Ascending aorta (tissue), 2 donors: ENCODE measurements at regions not wholly inside any gene's neighbourhood (a gene's known extent, or its start where the extent isn't known, plus 50 kb on each side); places are given as distances from the start of the nearest gene placed in this dataset.

Experiments
- DNase-seq, 2 donors: peaks; one replicate each; pipeline ENCODE4 v3.0.0-alpha.2; 2019; ENCODE audit warnings: low spot score in 2 of 2
- H3K27ac ChIP-seq, 2 donors: fragments of 200-600 bp; sonication (generic); one replicate each; pipeline ENCODE4 v1.5.1; 2016 to 2017; ENCODE audit warnings: mild to moderate bottlenecking in 1 of 2
- H3K27me3 ChIP-seq: fragments of 200-600 bp; sonication (generic); one replicate; pipeline ENCODE4 v1.5.1; 2017
- H3K36me3 ChIP-seq, 2 donors: fragments of 200-600 bp; sonication (generic); one replicate each; pipeline ENCODE4 v1.5.1; 2016
- H3K4me1 ChIP-seq, 2 donors: fragments of 200-600 bp; sonication (generic); one replicate each; pipeline ENCODE4 v1.5.1; 2016 to 2017; ENCODE audit warnings: mild to moderate bottlenecking in 1 of 2
- H3K4me3 ChIP-seq, 2 donors: fragments of 200-600 bp; sonication (generic); one replicate each; pipeline ENCODE4 v1.5.1; 2016 to 2017; ENCODE audit warnings: mild to moderate bottlenecking in 1 of 2
- H3K9me3 ChIP-seq, 2 donors: fragments of 200-600 bp; sonication (generic); one replicate each; pipeline ENCODE4 v1.5.1; 2016
- CTCF ChIP-seq, 3 experiments: fragments of 200-600 bp in 2 of 3; fragments of 450-650 bp in 1 of 3; sonication (generic) in 2 of 3; IDR thresholded peaks; one replicate each; pipeline ENCODE4 v1.5.1; 2016 to 2019; ENCODE audit warnings: antibody characterized with exemption in 3 of 3, mild to moderate bottlenecking in 1 of 3, moderate library complexity in 1 of 3
- intact Hi-C: fragments of 100-400 bp; cut with DNase I; formaldehyde crosslinking; loops from one replicate; pipeline ENCODE4 v1.15.1; 2023

GRCh38 chr5:142405023-142405422 is 80.2 kb upstream of the SPRY4 start:
- no peak for DNase-seq
- H3K9me3 ChIP-seq = no peaks in the 10 kb centered on the region
- no peaks in the 10 kb centered on the region for H3K4me1 ChIP-seq
- H3K27me3 ChIP-seq = no peaks in the 10 kb centered on the region
- H3K36me3 ChIP-seq = no peaks in the 10 kb centered on the region
- peak overlapping the region in 1 of 2 donors; percentile 68 for H3K27ac ChIP-seq
- intact Hi-C loops = no loop called here
- H3K4me3 ChIP-seq = no peak overlapping the region
- no peak for TF ChIP-seq CTCF (IDR thresholded peaks at IDR 0.05)

- Histone ChIP-seq H3K36me3 (no peaks in the 10 kb centered on the region), H3K9me3 (no peaks in the 10 kb centered on the region), H3K4me3 (peak overlapping the region in 1 of 2 donors; percentile 4), H3K4me1 (no peaks in the 10 kb centered on the region), H3K27ac (peak overlapping the region; percentile 22 to 68), H3K27me3 (no peaks in the 10 kb centered on the region)
- intact Hi-C loops = no loop called here
- DNase-seq = no peak
- TF ChIP-seq CTCF (IDR thresholded peaks at IDR 0.05) = no peak
Measured at GRCh38 chr5:142404046-142404477, 79.2 kb upstream of the SPRY4 start.

GRCh38 chr5:142403583-142403982 is 78.8 kb upstream of the SPRY4 start:
- Histone ChIP-seq H3K4me3 (peak overlapping the region in 1 of 2 donors; percentile 4), H3K36me3 (no peaks in the 10 kb centered on the region), H3K9me3 (no peaks in the 10 kb centered on the region), H3K27me3 (no peaks in the 10 kb centered on the region), H3K27ac (peak overlapping the region; percentile 22 to 68), H3K4me1 (no peaks in the 10 kb centered on the region)
- DNase-seq = no peak
- no peak for TF ChIP-seq CTCF (IDR thresholded peaks at IDR 0.05)
- intact Hi-C loops = no loop called here

GRCh38 chr5:142402752-142403318 is 78.0 kb upstream of the SPRY4 start:
- intact Hi-C loops = no loop called here
- no peaks in the 10 kb centered on the region for H3K4me1 ChIP-seq
- no peak for DNase-seq
- TF ChIP-seq CTCF (IDR thresholded peaks at IDR 0.05) = no peak
- no peaks in the 10 kb centered on the region for H3K9me3 ChIP-seq
- H3K36me3 ChIP-seq = no peaks in the 10 kb centered on the region
- H3K4me3 ChIP-seq = no peak overlapping the region
- H3K27ac ChIP-seq = peak overlapping the region in 1 of 2 donors; percentile 22
- no peaks in the 10 kb centered on the region for H3K27me3 ChIP-seq

GRCh38 chr5:142400415-142400814 is 75.6 kb upstream of the SPRY4 start:
- Histone ChIP-seq H3K4me3 (no peak overlapping the region), H3K27ac (no peak overlapping the region), H3K4me1 (no peaks in the 10 kb centered on the region), H3K36me3 (no peaks in the 10 kb centered on the region), H3K9me3 (peaks cover 0 to 4% of the 10 kb centered on the region in 2 donors), H3K27me3 (no peaks in the 10 kb centered on the region)
- no peak for DNase-seq
- intact Hi-C loops = no loop called here
- no peak for TF ChIP-seq CTCF (IDR thresholded peaks at IDR 0.05)

- no peaks in the 10 kb centered on the region for H3K27me3 ChIP-seq
- no peaks in the 10 kb centered on the region for H3K4me1 ChIP-seq
- DNase-seq = no peak
- no peak overlapping the region for H3K4me3 ChIP-seq
- peaks cover 0 to 4% of the 10 kb centered on the region in 2 donors for H3K9me3 ChIP-seq
- H3K36me3 ChIP-seq = no peaks in the 10 kb centered on the region
- TF ChIP-seq CTCF (IDR thresholded peaks at IDR 0.05) = no peak
- H3K27ac ChIP-seq = no peak overlapping the region
- intact Hi-C loops = no loop called here
Measured at GRCh38 chr5:142399891-142400290, 75.1 kb upstream of the SPRY4 start.
